Omental fat pad (tissue), 3 donors: ENCODE measurements at regions not wholly inside any gene's neighbourhood (a gene's known extent, or its start where the extent isn't known, plus 50 kb on each side); places are given as distances from the start of the nearest gene placed in this dataset.
"Not testable (repeated sequence)": the region's sequence is repeated elsewhere in the genome, so short reads cannot be mapped to it uniquely, and the experiment has no call there.

Source experiments
- ATAC-seq: fragments of 150-250 bp; one replicate; pipeline ENCODE4 v1.9.1; 2016; ENCODE audit warnings: mild to moderate bottlenecking, moderate library complexity; ENCODE audit not compliant: low FRiP score
- DNase-seq: peaks from one replicate; pipeline ENCODE4 v3.0.0-alpha.2; 2019; ENCODE audit warnings: low spot score
- TF ChIP-seq, protein P1 (sequence below), 3 donors: fragments of 450-650 bp; IDR thresholded peaks; one replicate each; pipeline ENCODE4 v1.5.1; 2016 to 2017; ENCODE audit warnings: antibody characterized with exemption in 3 of 3, mild to moderate bottlenecking in 3 of 3, moderate library complexity in 2 of 3

DNA sequence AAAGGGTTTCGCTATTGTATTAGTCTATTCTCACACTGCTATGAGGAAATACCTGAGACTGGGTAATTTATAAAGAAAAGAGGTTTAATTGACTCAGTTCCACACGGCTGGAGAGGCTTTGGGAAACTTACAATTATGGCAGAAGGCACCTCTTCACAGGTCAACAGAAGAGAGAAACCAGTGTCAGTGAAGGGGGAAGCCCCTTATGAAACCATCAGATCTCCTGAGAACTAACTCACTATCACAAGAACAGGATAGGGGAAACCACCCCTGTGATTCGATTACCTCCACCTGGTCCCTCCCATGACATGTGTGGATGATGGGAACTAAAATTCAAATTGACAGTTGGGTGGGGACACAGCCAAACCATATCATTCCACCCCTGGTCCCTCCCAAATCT lies 589.5 kb downstream of the CENPC start:
- no peak for ATAC-seq

DNA sequence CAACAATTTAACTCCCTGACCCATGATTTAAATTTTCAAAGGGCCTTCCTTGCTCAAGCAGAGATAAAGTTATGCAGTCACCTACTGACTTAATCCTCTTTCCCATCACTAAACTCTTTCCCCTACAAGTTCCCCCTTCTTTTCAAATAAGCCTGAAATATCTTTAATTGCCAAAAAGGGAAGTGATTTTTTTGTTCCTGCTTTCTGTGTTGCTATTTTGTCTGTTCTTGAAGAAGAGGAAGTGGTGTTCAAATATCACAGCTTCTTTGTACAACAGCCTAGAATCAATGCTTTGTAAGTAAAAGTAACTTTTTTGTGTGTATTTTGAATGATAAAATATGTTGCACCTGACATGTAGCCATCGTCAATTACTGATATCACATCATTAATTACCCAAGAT lies 595.9 kb downstream of the CENPC start:
- ATAC-seq (no peak), DNase-seq (no peak)
- TF ChIP-seq, protein P1, sequence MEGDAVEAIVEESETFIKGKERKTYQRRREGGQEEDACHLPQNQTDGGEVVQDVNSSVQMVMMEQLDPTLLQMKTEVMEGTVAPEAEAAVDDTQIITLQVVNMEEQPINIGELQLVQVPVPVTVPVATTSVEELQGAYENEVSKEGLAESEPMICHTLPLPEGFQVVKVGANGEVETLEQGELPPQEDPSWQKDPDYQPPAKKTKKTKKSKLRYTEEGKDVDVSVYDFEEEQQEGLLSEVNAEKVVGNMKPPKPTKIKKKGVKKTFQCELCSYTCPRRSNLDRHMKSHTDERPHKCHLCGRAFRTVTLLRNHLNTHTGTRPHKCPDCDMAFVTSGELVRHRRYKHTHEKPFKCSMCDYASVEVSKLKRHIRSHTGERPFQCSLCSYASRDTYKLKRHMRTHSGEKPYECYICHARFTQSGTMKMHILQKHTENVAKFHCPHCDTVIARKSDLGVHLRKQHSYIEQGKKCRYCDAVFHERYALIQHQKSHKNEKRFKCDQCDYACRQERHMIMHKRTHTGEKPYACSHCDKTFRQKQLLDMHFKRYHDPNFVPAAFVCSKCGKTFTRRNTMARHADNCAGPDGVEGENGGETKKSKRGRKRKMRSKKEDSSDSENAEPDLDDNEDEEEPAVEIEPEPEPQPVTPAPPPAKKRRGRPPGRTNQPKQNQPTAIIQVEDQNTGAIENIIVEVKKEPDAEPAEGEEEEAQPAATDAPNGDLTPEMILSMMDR (IDR thresholded peaks at IDR 0.05): no peak

More for the DNA sequence above, 589.5 kb downstream of the CENPC start:
- no peak for DNase-seq
- TF ChIP-seq, protein P1 (IDR thresholded peaks at IDR 0.05): no peak

DNA sequence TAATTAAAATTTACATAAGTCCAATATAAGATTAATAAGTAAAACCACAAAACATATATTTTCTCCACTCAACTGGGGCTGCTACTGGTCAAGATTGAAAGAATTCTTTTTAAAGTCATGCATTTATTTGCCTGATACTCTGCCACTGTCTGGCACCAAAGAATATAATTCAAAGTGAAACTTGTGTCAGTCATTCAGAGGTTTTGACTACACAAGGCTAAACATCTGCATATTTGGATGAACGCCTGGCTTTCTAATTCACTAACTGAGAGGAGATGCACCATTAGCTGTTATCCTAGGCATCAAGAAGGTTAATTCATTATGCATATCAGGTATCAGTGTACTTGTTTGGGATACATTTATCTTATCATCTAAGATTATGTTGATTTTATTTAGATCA lies 598.5 kb downstream of the CENPC start:
- TF ChIP-seq, protein P1 (IDR thresholded peaks at IDR 0.05): no peak
- ATAC-seq (no peak), DNase-seq (no peak)

DNA sequence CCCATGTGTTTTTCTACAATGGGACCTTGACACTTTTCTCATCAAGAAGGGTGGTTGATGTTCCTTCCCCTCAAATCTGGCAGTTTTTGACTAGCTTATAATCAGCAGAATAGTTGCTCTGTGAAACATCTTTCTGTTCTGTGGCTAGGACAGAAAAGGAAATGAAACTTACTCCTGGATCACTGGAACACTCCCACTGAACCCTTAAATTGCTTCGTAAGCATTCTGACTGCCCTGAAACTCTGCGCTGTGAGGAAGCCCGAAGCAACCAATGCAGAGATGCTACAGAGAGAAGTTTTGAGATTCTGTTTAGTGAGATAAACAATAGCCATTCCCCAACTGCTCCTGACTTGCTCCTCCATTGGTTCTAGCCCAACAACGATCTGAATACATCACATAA lies 602.2 kb downstream of the CENPC start:
- ATAC-seq (no peak), DNase-seq (no peak)
- TF ChIP-seq, protein P1 (IDR thresholded peaks at IDR 0.05): no peak

DNA sequence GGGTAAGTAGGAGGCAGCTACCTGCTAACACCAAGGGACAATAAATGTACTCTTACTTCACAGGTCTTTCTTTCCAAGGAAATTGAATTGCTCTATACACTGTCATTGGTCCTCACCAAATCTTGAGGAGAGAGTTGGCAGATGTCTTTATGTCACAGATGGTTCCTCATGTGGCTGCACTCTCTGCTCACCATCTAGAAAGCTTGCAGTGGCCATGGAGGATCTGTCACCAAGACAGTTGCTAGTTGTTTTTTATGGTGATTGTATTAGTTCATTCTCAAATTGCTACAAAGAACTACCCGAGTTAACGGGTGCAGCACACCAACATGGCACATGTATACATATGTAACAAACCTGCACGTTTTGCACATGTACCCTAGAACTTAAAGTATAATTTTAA lies 613.3 kb downstream of the CENPC start:
- ATAC-seq: not testable (repeated sequence)

DNA sequence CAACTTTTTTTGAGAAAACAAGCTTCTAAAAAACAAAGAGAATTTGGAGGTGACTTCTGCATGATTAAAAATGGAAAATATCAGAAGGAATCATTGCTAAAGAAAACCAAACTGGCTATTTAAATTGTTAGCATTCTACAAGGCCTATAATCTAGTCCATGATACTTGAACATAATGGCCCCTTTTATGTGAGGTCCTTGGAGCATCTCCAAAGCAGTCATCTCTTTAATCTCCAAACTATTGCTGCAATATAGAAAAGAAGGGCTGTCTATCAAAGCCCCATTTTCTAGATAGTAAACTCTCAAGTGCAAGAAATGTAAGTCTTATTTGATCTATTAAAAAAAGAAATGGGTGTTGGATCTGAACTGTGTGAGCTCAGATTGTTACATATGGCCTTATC lies 615.1 kb downstream of the CENPC start:
- DNase-seq (no peak), ATAC-seq (no peak)
- TF ChIP-seq, protein P1 (IDR thresholded peaks at IDR 0.05): no peak

More for the DNA sequence above, 613.3 kb downstream of the CENPC start:
- not testable (repeated sequence) for DNase-seq

DNA sequence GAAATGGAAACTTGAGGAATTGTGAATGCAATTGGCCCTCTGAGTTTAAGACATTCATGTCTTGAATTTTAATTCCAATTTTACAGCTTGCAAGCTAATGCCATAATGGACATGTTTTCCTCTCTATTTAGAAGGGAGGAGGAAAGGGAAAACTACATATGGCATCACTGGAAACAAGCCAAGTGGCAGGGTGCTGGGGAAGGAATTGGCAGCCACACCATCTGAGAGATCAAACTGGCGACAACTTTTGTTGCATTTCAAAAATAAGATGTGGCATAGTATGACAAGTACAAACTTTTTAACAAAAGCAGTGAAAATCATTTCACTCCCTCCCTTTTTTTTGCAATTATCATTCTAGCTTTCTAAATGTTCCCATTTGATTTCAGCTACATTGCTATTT lies 615.6 kb downstream of the CENPC start:
- TF ChIP-seq, protein P1 (IDR thresholded peaks at IDR 0.05): no peak
- DNase-seq (no peak), ATAC-seq (no peak)

DNA sequence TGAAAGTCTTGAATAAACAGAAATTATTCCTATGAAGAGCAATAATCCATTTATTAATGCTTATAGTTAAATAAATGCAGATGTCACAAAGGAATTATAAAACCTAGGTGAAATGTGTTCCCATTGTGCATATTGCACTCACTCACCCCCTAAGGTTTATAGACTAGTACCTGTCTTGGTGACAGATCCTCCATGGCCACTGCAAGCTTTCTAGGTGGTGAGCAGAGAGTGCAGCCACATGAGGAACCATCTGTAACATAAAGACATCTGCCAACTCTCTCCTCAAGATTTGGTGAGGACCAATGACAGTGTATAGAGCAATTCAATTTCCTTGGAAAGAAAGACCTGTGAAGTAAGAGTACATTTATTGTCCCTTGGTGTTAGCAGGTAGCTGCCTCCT lies 616.4 kb downstream of the CENPC start:
- not testable (repeated sequence) for ATAC-seq, DNase-seq
